SK-N-SH (cell line): ENCODE measurements at regions not wholly inside any gene's neighbourhood (a gene's known extent, or its start where the extent isn't known, plus 50 kb on each side); places are given as distances from the start of the nearest gene placed in this dataset.

Experiments used
- CTCF ChIA-PET: fragments of 300-600, 350-600 bp; formaldehyde crosslinking; extraction: SDS; loops from one replicate; lab custom pipeline; 2021; lab: Yijun Ruan, JAX
- POLR2A ChIA-PET: fragments of 350-600 bp; sonication (Branson Sonifier 250); formaldehyde crosslinking; extraction: SDS; loops from one replicate; lab custom pipeline; 2020; ENCODE audit warnings: antibody characterized with exemption, inconsistent platforms; lab: Yijun Ruan, JAX
- DNase-seq: peaks from one replicate; pipeline ENCODE4 v3.0.0; 2012
- H2AFZ ChIP-seq: fragments of 200-600 bp; sonication (generic); 2 replicates; pipeline ENCODE4 v1.8.1; 2016; ENCODE audit warnings: antibody characterized with exemption, mild to moderate bottlenecking, low read depth
- H3F3A ChIP-seq: fragments of 200-600 bp; sonication (generic); replicated peaks from 2 replicates; pipeline ENCODE3; 2016; ENCODE audit warnings: antibody characterized with exemption, mild to moderate bottlenecking; ENCODE audit not compliant: insufficient read depth
- H3K27ac ChIP-seq, 2 experiments: fragments of 200-500 bp in 1 of 2; fragments of 200-600 bp in 1 of 2; sonication (Bioruptor generic) in 1 of 2; sonication (generic), shearing (Covaris generic) in 1 of 2; 2 replicates each; pipeline versions ENCODE4 v1.5.1 to v1.6.1; 2014 to 2016; ENCODE audit warnings: low read depth in 2 of 2, inconsistent platforms in 1 of 2, low read length in 1 of 2, mild to moderate bottlenecking in 1 of 2, mixed read lengths in 1 of 2
- H3K27me3 ChIP-seq: fragments of 200-600 bp; sonication (generic), shearing (Covaris generic); 2 replicates; pipeline ENCODE4 v1.6.1; 2016; ENCODE audit warnings: mixed run types; ENCODE audit not compliant: insufficient read depth
- H3K36me3 ChIP-seq, 2 experiments: fragments of 200-500 bp in 1 of 2; fragments of 200-600 bp in 1 of 2; sonication (Bioruptor generic) in 1 of 2; sonication (generic) in 1 of 2; replicated peaks in 1 of 2; 2 replicates each; pipeline versions ENCODE3 to v1.5.1; 2014 to 2016; ENCODE audit warnings: low read length in 1 of 2, mild to moderate bottlenecking in 1 of 2; ENCODE audit not compliant: insufficient read depth in 2 of 2, control insufficient read depth in 1 of 2
- H3K4me1 ChIP-seq, 2 experiments: fragments of 200-500 bp in 1 of 2; fragments of 200-600 bp in 1 of 2; sonication (Bioruptor generic) in 1 of 2; sonication (generic), shearing (Covaris generic) in 1 of 2; 2 replicates each; pipeline versions ENCODE4 v1.5.1 to v1.6.1; 2014 to 2016; ENCODE audit warnings: low read depth in 1 of 2, low read length in 1 of 2, mixed run types in 1 of 2; ENCODE audit not compliant: insufficient read depth in 2 of 2, control insufficient read depth in 1 of 2
- H3K4me2 ChIP-seq: fragments of 200-600 bp; sonication (generic), shearing (Covaris generic); 2 replicates; pipeline ENCODE4 v1.6.1; 2017; ENCODE audit warnings: mixed run types
- H3K4me3 ChIP-seq, 2 experiments: fragments of 200-500 bp in 1 of 2; fragments of 200-600 bp in 1 of 2; sonication (Bioruptor generic) in 1 of 2; sonication (generic), shearing (Covaris generic) in 1 of 2; 2 replicates each; pipeline versions ENCODE4 v1.5.1 to v1.8.1; 2014 to 2016; ENCODE audit warnings: low read depth in 2 of 2, inconsistent platforms in 1 of 2, low read length in 1 of 2, mild to moderate bottlenecking in 1 of 2, mixed read lengths in 1 of 2, moderate library complexity in 1 of 2
- H3K79me2 ChIP-seq: fragments of 200-600 bp; sonication (generic); 2 replicates; pipeline ENCODE4 v1.8.1; 2017; ENCODE audit warnings: mild to moderate bottlenecking; ENCODE audit not compliant: insufficient read depth
- H3K9ac ChIP-seq: fragments of 200-600 bp; sonication (generic); 2 replicates; pipeline ENCODE4 v1.6.1; 2017; ENCODE audit warnings: mixed run types
- H3K9me2 ChIP-seq: fragments of 200-600 bp; sonication (generic); 2 replicates; pipeline ENCODE4 v1.6.1; 2017; ENCODE audit warnings: mixed run types
- H3K9me3 ChIP-seq: fragments of 200-600 bp; sonication (generic); 2 replicates; pipeline ENCODE4 v1.6.1; 2017; ENCODE audit warnings: mixed run types, mild to moderate bottlenecking, moderate library complexity
- H4K20me1 ChIP-seq: fragments of 200-600 bp; sonication (generic); 2 replicates; pipeline ENCODE4 v1.6.1; 2017; ENCODE audit warnings: mild to moderate bottlenecking, mixed run types; ENCODE audit not compliant: insufficient read depth
- EP300 ChIP-seq, 2 experiments: IDR thresholded peaks; 2 replicates each; pipeline versions ENCODE4 v1.4.0 to v1.6.1; 2012; ENCODE audit warnings: borderline replicate concordance in 1 of 2, low read depth in 1 of 2, low read length in 1 of 2
- FOSL2 ChIP-seq: IDR thresholded peaks from 2 replicates; pipeline ENCODE4 v1.4.0; 2012; ENCODE audit warnings: low read depth, mild to moderate bottlenecking, moderate library complexity, borderline replicate concordance
- FOXJ3 ChIP-seq: sonication (generic); formaldehyde crosslinking; IDR thresholded peaks from 2 replicates; pipeline ENCODE4 v1.5.1; 2020; ENCODE audit warnings: mild to moderate bottlenecking, missing genetic modification reagents
- FOXM1 ChIP-seq: IDR thresholded peaks from 2 replicates; pipeline ENCODE4 v1.4.0; 2012; ENCODE audit warnings: low read depth, mild to moderate bottlenecking
- GABPA ChIP-seq: IDR thresholded peaks from 2 replicates; pipeline ENCODE4 v1.4.0; 2012; ENCODE audit warnings: low read depth, mild to moderate bottlenecking
- JUND ChIP-seq: IDR thresholded peaks from 2 replicates; pipeline ENCODE4 v1.4.0; 2012
- NFIC ChIP-seq: IDR thresholded peaks from 2 replicates; pipeline ENCODE4 v1.4.0; 2012; ENCODE audit warnings: borderline replicate concordance
- NRF1 ChIP-seq: IDR thresholded peaks from 2 replicates; pipeline ENCODE4 v1.6.1; 2012; ENCODE audit warnings: low read depth, mild to moderate bottlenecking, low read length
- RCOR1 ChIP-seq: fragments of 150-350 bp; IDR thresholded peaks from 2 replicates; pipeline ENCODE4 v1.6.1; 2017; ENCODE audit warnings: antibody characterized with exemption, low read length
- RFX5 ChIP-seq: IDR thresholded peaks from 2 replicates; pipeline ENCODE4 v1.6.1; 2012; ENCODE audit warnings: mild to moderate bottlenecking, improper control_type of control experiment, low read length
- RXRA ChIP-seq: IDR thresholded peaks from 2 replicates; pipeline ENCODE4 v1.4.0; 2012; ENCODE audit warnings: low read depth, mild to moderate bottlenecking, borderline replicate concordance
- TCF12 ChIP-seq: IDR thresholded peaks from 2 replicates; pipeline ENCODE4 v1.4.0; 2012
- TEAD4 ChIP-seq: IDR thresholded peaks from 2 replicates; pipeline ENCODE4 v1.4.0; 2012; ENCODE audit warnings: mild to moderate bottlenecking, borderline replicate concordance; ENCODE audit not compliant: insufficient read depth
- YY1 ChIP-seq: IDR thresholded peaks from 2 replicates; pipeline ENCODE4 v1.4.0; 2012; ENCODE audit warnings: low read depth, mild to moderate bottlenecking
- WGBS: methylation state at CpG from one replicate; pipeline ENCODE4 v1.1.6; 2017; ENCODE audit warnings: low lambda C conversion rate; 5-methylcytosine and 5-hydroxymethylcytosine counted together
- TF ChIP-seq, protein P1 (sequence below): IDR thresholded peaks from 2 replicates; pipeline ENCODE4 v1.4.0; 2012; ENCODE audit warnings: low read depth
- TF ChIP-seq, protein P2 (sequence below): fragments of 200-600 bp; sonication (generic); IDR thresholded peaks from 2 replicates; pipeline ENCODE4 v1.6.1; 2017; ENCODE audit warnings: antibody characterized with exemption, mild to moderate bottlenecking, moderate library complexity
- TF ChIP-seq, protein P3 (sequence below): fragments of 150-350 bp; IDR thresholded peaks from 2 replicates; pipeline ENCODE4 v1.6.1; 2016; ENCODE audit warnings: mild to moderate bottlenecking, low read depth, low read length
- TF ChIP-seq, protein P4 (sequence below): IDR thresholded peaks from 2 replicates; pipeline ENCODE4 v1.4.0; 2012; ENCODE audit warnings: low read depth, borderline replicate concordance
- TF ChIP-seq, protein P5 (sequence below): fragments of 150-350 bp; IDR thresholded peaks from 2 replicates; pipeline ENCODE4 v1.6.1; 2017; ENCODE audit warnings: antibody characterized with exemption, low read length, low read depth, borderline replicate concordance

DNA sequence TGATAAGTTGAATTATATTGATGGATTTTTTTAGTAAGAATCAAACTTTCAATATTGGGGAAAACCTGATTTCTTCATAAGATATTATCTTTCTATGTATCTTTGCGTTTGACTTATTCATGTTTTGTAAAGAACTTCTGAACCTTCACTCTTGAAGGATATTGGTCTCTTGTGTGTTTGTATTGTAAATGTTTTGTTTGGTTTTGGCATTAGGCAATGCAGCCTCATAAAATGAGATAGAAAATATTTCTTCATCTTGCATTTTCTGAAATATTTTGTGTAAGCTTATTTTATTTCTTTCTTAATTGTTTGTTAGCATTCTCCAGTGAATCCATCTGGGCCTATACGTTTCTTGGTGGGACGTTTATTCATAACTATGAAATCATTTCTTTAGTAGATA, 271.9 kb downstream of the RAB38 start:
- CTCF ChIA-PET: no interaction called here
- WGBS: under 1% methylated on average over 3 of the region's 3 CpGs

More for the DNA sequence above, 271.9 kb downstream of the RAB38 start:
- no peaks in the 10 kb centered on the region for H3K9me3 ChIP-seq
- H3F3A ChIP-seq: no peaks in the 10 kb centered on the region
- DNase-seq: no peak
- no peaks in the 10 kb centered on the region for H4K20me1 ChIP-seq
- H3K27ac ChIP-seq: no peak overlapping the region
- no peaks in the 10 kb centered on the region for H3K9me2 ChIP-seq
- TF ChIP-seq NRF1: no peak
- TF ChIP-seq, protein P1, sequence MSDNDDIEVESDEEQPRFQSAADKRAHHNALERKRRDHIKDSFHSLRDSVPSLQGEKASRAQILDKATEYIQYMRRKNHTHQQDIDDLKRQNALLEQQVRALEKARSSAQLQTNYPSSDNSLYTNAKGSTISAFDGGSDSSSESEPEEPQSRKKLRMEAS: no peak
- no peak for TF ChIP-seq JUND
- TF ChIP-seq FOXJ3 (CRISPR knock-in tag): no peak
- TF ChIP-seq, protein P2, sequence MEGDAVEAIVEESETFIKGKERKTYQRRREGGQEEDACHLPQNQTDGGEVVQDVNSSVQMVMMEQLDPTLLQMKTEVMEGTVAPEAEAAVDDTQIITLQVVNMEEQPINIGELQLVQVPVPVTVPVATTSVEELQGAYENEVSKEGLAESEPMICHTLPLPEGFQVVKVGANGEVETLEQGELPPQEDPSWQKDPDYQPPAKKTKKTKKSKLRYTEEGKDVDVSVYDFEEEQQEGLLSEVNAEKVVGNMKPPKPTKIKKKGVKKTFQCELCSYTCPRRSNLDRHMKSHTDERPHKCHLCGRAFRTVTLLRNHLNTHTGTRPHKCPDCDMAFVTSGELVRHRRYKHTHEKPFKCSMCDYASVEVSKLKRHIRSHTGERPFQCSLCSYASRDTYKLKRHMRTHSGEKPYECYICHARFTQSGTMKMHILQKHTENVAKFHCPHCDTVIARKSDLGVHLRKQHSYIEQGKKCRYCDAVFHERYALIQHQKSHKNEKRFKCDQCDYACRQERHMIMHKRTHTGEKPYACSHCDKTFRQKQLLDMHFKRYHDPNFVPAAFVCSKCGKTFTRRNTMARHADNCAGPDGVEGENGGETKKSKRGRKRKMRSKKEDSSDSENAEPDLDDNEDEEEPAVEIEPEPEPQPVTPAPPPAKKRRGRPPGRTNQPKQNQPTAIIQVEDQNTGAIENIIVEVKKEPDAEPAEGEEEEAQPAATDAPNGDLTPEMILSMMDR: no peak
- no peak for TF ChIP-seq FOXM1
- no peak for TF ChIP-seq RCOR1
- no peak for TF ChIP-seq RXRA
- TF ChIP-seq TEAD4: no peak
- TF ChIP-seq FOSL2: no peak
- no peak for TF ChIP-seq EP300 (IDR thresholded peaks at IDR 0.05; ENCODE audit: borderline replicate concordance in 1 of 2, low read depth in 1 of 2, low read length in 1 of 2)
- TF ChIP-seq NFIC: no peak
- TF ChIP-seq, protein P3, sequence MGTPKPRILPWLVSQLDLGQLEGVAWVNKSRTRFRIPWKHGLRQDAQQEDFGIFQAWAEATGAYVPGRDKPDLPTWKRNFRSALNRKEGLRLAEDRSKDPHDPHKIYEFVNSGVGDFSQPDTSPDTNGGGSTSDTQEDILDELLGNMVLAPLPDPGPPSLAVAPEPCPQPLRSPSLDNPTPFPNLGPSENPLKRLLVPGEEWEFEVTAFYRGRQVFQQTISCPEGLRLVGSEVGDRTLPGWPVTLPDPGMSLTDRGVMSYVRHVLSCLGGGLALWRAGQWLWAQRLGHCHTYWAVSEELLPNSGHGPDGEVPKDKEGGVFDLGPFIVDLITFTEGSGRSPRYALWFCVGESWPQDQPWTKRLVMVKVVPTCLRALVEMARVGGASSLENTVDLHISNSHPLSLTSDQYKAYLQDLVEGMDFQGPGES: no peak
- no peak for TF ChIP-seq YY1
- no peak for TF ChIP-seq TCF12
- TF ChIP-seq, protein P4, sequence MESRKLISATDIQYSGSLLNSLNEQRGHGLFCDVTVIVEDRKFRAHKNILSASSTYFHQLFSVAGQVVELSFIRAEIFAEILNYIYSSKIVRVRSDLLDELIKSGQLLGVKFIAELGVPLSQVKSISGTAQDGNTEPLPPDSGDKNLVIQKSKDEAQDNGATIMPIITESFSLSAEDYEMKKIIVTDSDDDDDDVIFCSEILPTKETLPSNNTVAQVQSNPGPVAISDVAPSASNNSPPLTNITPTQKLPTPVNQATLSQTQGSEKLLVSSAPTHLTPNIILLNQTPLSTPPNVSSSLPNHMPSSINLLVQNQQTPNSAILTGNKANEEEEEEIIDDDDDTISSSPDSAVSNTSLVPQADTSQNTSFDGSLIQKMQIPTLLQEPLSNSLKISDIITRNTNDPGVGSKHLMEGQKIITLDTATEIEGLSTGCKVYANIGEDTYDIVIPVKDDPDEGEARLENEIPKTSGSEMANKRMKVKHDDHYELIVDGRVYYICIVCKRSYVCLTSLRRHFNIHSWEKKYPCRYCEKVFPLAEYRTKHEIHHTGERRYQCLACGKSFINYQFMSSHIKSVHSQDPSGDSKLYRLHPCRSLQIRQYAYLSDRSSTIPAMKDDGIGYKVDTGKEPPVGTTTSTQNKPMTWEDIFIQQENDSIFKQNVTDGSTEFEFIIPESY: no peak
- TF ChIP-seq, protein P5, sequence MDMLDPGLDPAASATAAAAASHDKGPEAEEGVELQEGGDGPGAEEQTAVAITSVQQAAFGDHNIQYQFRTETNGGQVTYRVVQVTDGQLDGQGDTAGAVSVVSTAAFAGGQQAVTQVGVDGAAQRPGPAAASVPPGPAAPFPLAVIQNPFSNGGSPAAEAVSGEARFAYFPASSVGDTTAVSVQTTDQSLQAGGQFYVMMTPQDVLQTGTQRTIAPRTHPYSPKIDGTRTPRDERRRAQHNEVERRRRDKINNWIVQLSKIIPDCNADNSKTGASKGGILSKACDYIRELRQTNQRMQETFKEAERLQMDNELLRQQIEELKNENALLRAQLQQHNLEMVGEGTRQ: no peak
- TF ChIP-seq GABPA: no peak
- TF ChIP-seq RFX5: no peak
- POLR2A ChIA-PET: no interaction called here
- H3K36me3 ChIP-seq: no peaks in the 10 kb centered on the region
- H3K4me1 ChIP-seq: no peaks in the 10 kb centered on the region
- H2AFZ ChIP-seq: no peak overlapping the region
- H3K27me3 ChIP-seq: no peaks in the 10 kb centered on the region
- H3K4me3 ChIP-seq: no peak overlapping the region
- no peaks in the 10 kb centered on the region for H3K79me2 ChIP-seq
- H3K9ac ChIP-seq: no peak overlapping the region
- no peak overlapping the region for H3K4me2 ChIP-seq
